CD4-positive, alpha-beta memory T cell (primary cell): ENCODE measurements at regions not wholly inside any gene's neighbourhood (a gene's known extent, or its start where the extent isn't known, plus 50 kb on each side); places are given as distances from the start of the nearest gene placed in this dataset.
A peak's percentile ranks its signal among the peaks of the same experiment; 100 is the strongest.

ENCODE experiments used
- CTCF ChIA-PET: fragments of 350-600 bp; sonication (Branson Sonifier 250); formaldehyde crosslinking; loops from one replicate; lab custom pipeline; 2021; ENCODE audit warnings: inconsistent platforms; ENCODE audit not compliant: partially characterized antibody; lab: Charles Lee
- POLR2A ChIA-PET: fragments of 350-600 bp; sonication (Branson Sonifier 250); formaldehyde crosslinking; loops from one replicate; lab custom pipeline; 2021; ENCODE audit not compliant: partially characterized antibody; lab: Charles Lee
- DNase-seq, 5 donors: peaks; one replicate each; pipeline versions ENCODE4 v3.0.0 to v3.0.0-alpha.2; 2020 to 2022; ENCODE audit warnings: mixed read lengths in 1 of 5
- H3K27ac ChIP-seq: one replicate; pipeline ENCODE4 v1.7.0; 2013; ENCODE audit warnings: low read depth, low read length
- H3K27me3 ChIP-seq: 2 replicates; pipeline ENCODE4 v1.7.0; 2013; ENCODE audit warnings: mild to moderate bottlenecking, low read length, moderate library complexity; ENCODE audit not compliant: insufficient read depth
- H3K36me3 ChIP-seq: 2 replicates; pipeline ENCODE4 v1.7.0; 2013; ENCODE audit warnings: mild to moderate bottlenecking, low read length, moderate library complexity; ENCODE audit not compliant: insufficient read depth
- H3K4me1 ChIP-seq: 2 replicates; pipeline ENCODE4 v1.7.0; 2013; ENCODE audit warnings: mild to moderate bottlenecking, low read length, moderate library complexity; ENCODE audit not compliant: insufficient read depth
- H3K4me3 ChIP-seq, 2 donors: one replicate each; pipeline ENCODE4 v1.7.0; 2013; ENCODE audit warnings: low read length in 2 of 2, mild to moderate bottlenecking in 1 of 2
- H3K9me3 ChIP-seq, 2 donors: one replicate each; pipeline ENCODE4 v1.7.0; 2013; ENCODE audit warnings: low read length in 2 of 2, control low read depth in 1 of 2; ENCODE audit not compliant: control insufficient read depth in 1 of 2
- H3K27ac Mint-ChIP-seq, 7 donors: one replicate each; pipeline ENCODE4 v1.8.0; 2020 to 2021; ENCODE audit warnings: mixed read lengths in 7 of 7, mild to moderate bottlenecking in 6 of 7, inconsistent platforms in 3 of 7, moderate library complexity in 3 of 7
- H3K27me3 Mint-ChIP-seq, 2 donors: one replicate each; pipeline ENCODE4 v1.8.0; 2020 to 2021; ENCODE audit warnings: mixed read lengths in 2 of 2
- H3K36me3 Mint-ChIP-seq, 2 donors: one replicate each; pipeline ENCODE4 v1.8.0; 2020 to 2021; ENCODE audit warnings: mixed read lengths in 2 of 2, inconsistent platforms in 1 of 2, mild to moderate bottlenecking in 1 of 2
- H3K4me1 Mint-ChIP-seq, 4 donors: one replicate each; pipeline ENCODE4 v1.8.0; 2020 to 2021; ENCODE audit warnings: mixed read lengths in 4 of 4, mild to moderate bottlenecking in 1 of 4
- H3K4me3 Mint-ChIP-seq, 8 donors: one replicate each; pipeline ENCODE4 v1.8.0; 2020 to 2021; ENCODE audit warnings: mixed read lengths in 8 of 8, mild to moderate bottlenecking in 7 of 8, moderate library complexity in 6 of 8, inconsistent platforms in 3 of 8
- H3K9me3 Mint-ChIP-seq, 8 donors: one replicate each; pipeline ENCODE4 v1.8.0; 2020 to 2021; ENCODE audit warnings: mixed read lengths in 8 of 8, mild to moderate bottlenecking in 5 of 8, inconsistent platforms in 3 of 8, moderate library complexity in 1 of 8
- intact Hi-C: fragments of 100-400 bp; cut with micrococcal nuclease; formaldehyde crosslinking; loops from one replicate; pipeline ENCODE4 v1.15.1; 2023

DNA sequence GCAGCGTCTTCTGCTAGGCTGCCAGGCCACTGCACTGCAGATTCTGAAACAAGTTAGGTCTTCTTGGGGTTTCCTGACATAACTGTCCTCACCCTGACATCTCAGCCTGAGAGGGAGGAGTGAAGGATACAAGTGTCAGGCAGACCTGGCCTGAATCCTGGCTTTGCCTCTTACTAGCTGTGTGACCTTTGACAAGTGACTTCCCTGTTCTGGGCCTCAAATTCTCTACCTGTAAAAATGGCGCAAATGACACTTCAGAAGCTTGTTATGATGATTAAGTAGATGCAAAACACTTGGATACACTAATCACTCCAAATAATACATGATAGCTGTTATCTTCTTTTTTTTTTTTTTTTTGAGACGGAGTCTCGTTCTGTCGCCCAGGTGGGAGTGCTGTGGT, 119.2 kb upstream of the BOD1 start:
- Mint-ChIP-seq H3K36me3 (no peaks in the 10 kb centered on the region), H3K4me3 (no peak overlapping the region), H3K27ac (no peak overlapping the region), H3K4me1 (peaks cover 0 to 2% (median under 1%) of the 10 kb centered on the region in 4 donors), H3K9me3 (no peaks in the 10 kb centered on the region), H3K27me3 (no peaks in the 10 kb centered on the region)
- no peak overlapping the region for H3K27ac ChIP-seq
- ChIA-PET CTCF (interaction anchor here (0.6 kb wide), 1 partner anchor 112 kb away, joined by 3 read pairs; no protein-coding TSS in a partner anchor), POLR2A (no interaction called here)
- no peaks in the 10 kb centered on the region for H3K4me1 ChIP-seq
- no peak overlapping the region for H3K4me3 ChIP-seq
- no peaks in the 10 kb centered on the region for H3K27me3 ChIP-seq
- no peak for DNase-seq
- no peaks in the 10 kb centered on the region for H3K9me3 ChIP-seq
- H3K36me3 ChIP-seq, result no peaks in the 10 kb centered on the region
- intact Hi-C loops, result no loop called here

DNA sequence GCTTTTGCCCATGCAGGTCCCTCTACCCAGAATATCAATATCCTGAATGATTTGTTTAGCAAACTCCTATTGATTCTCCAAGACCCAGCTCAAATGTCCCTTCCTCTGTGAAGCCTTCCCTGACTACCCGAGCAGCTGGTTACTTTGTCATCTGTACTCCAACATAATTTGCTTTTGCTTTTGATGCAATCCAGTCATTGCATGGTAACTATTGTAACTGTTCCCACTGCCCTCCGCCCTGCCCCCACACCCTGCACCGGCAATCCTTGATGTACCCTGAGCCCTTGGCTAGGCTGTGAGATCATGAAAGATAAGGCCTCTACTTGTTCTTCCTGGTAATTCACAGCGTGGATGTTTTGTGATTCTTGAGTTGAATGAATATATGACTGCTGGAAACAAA, 119.9 kb upstream of the BOD1 start:
- Histone ChIP-seq H3K27me3 (no peaks in the 10 kb centered on the region), H3K4me1 (no peaks in the 10 kb centered on the region), H3K4me3 (no peak overlapping the region), H3K36me3 (no peaks in the 10 kb centered on the region), H3K9me3 (no peaks in the 10 kb centered on the region), H3K27ac (no peak overlapping the region)
- ChIA-PET POLR2A (no interaction called here), CTCF (no interaction called here)
- intact Hi-C loops, result no loop called here
- Mint-ChIP-seq H3K4me3 (no peak overlapping the region), H3K4me1 (peaks cover 0 to 4% (median 3%) of the 10 kb centered on the region in 4 donors), H3K27me3 (no peaks in the 10 kb centered on the region), H3K36me3 (no peaks in the 10 kb centered on the region), H3K9me3 (no peaks in the 10 kb centered on the region), H3K27ac (no peak overlapping the region)
- DNase-seq, result no peak

DNA sequence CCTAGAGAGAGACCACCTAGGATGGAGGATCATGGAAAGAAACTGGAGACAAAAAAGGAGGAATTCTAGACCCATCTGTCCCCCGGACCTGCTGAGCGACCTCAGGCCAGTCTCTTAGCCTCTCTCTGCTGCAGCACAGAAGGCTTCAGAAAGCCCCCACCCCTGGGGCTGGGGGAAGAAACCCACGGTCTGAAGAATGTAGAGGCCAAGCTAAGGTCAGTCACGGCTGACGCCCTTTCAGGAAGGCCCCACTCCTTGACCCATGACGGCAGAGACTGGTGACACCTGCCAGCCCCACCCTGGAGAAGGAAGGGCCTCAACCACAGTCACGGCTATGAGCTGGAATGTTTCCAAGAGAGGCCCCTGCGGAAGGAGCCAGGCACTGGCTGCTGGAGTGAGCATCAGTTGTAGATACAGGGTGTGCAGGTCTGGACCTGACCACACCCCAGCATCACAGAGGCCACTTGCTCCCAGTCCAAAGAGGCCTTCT, 120.5 kb upstream of the BOD1 start:
- ChIA-PET POLR2A (no interaction called here), CTCF (no interaction called here)
- no peaks in the 10 kb centered on the region for H3K27me3 ChIP-seq
- DNase-seq, result no peak
- intact Hi-C loops, result no loop called here
- Mint-ChIP-seq H3K27ac (no peak overlapping the region), H3K9me3 (no peaks in the 10 kb centered on the region), H3K4me1 (peaks cover 0 to 7% (median 4%) of the 10 kb centered on the region in 4 donors), H3K27me3 (no peaks in the 10 kb centered on the region), H3K36me3 (no peaks in the 10 kb centered on the region), H3K4me3 (no peak overlapping the region)
- H3K4me3 ChIP-seq, result no peak overlapping the region
- no peaks in the 10 kb centered on the region for H3K36me3 ChIP-seq
- no peak overlapping the region for H3K27ac ChIP-seq
- H3K4me1 ChIP-seq, result no peaks in the 10 kb centered on the region
- H3K9me3 ChIP-seq, result no peaks in the 10 kb centered on the region

DNA sequence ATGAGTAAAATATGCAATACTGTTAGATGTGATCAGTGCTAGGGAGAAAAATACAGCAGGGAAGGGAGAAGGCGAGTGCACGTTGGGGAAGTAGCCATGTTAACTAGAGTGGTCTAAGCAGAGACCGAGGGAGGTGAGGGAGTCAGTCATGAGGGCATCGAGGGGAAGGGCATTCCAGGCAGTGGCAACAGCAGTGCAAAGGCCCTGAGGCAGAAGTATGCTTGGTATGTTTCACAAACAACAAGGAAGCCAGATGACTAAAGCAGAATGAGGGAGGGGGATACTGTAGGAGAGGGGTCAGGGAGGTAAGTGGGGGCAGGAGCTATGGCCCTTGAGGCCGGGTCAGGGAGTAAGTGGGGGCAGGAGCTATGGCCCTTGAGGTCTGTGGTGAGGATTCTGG, 123.3 kb upstream of the BOD1 start:
- H3K27me3 ChIP-seq, result no peaks in the 10 kb centered on the region
- H3K36me3 ChIP-seq, result no peaks in the 10 kb centered on the region
- H3K9me3 ChIP-seq, result no peaks in the 10 kb centered on the region
- no peaks in the 10 kb centered on the region for H3K36me3 Mint-ChIP-seq
- no peak overlapping the region for H3K4me3 Mint-ChIP-seq
- CTCF ChIA-PET, result no interaction called here
- no peak overlapping the region for H3K4me3 ChIP-seq
- no peak for DNase-seq
- no peaks in the 10 kb centered on the region for H3K4me1 ChIP-seq
- intact Hi-C loops, result no loop called here
- peaks cover 0 to 8% (median 4%) of the 10 kb centered on the region in 4 donors for H3K4me1 Mint-ChIP-seq
- peak overlapping the region in 2 of 7 donors; percentile 18 to 28 for H3K27ac Mint-ChIP-seq
- no peak overlapping the region for H3K27ac ChIP-seq
- H3K27me3 Mint-ChIP-seq, result no peaks in the 10 kb centered on the region
- no peaks in the 10 kb centered on the region for H3K9me3 Mint-ChIP-seq
- POLR2A ChIA-PET, result no interaction called here

DNA sequence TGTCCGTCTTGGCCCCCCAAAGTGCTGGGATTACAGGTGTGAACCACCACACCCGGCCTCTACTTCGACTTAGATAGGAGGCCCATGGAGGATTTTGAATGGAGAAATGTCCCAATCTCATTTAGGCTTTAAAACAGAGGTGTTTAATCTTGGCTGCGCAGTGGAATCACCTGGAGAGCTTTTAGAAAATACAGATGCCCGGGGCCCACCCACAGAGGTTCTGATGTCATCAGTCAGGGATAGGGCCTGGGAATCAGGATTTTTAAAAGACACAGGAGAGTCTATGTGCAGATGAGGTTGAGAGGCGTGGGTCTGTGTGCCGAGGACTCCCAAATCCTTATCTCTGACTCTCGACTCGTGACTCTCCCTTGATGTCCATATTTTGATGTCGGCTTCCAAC, 124.0 kb upstream of the BOD1 start:
- no peaks in the 10 kb centered on the region for H3K27me3 ChIP-seq
- H3K36me3 Mint-ChIP-seq, result no peaks in the 10 kb centered on the region
- no peak overlapping the region for H3K27ac ChIP-seq
- intact Hi-C loops, result no loop called here
- no peak for DNase-seq
- CTCF ChIA-PET, result no interaction called here
- no peaks in the 10 kb centered on the region for H3K4me1 ChIP-seq
- POLR2A ChIA-PET, result no interaction called here
- no peak overlapping the region for H3K27ac Mint-ChIP-seq
- peaks cover 0 to 8% (median 4%) of the 10 kb centered on the region in 4 donors for H3K4me1 Mint-ChIP-seq
- H3K4me3 Mint-ChIP-seq, result no peak overlapping the region
- no peak overlapping the region for H3K4me3 ChIP-seq
- H3K27me3 Mint-ChIP-seq, result no peaks in the 10 kb centered on the region
- H3K9me3 ChIP-seq, result no peaks in the 10 kb centered on the region
- H3K9me3 Mint-ChIP-seq, result no peaks in the 10 kb centered on the region
- no peaks in the 10 kb centered on the region for H3K36me3 ChIP-seq

DNA sequence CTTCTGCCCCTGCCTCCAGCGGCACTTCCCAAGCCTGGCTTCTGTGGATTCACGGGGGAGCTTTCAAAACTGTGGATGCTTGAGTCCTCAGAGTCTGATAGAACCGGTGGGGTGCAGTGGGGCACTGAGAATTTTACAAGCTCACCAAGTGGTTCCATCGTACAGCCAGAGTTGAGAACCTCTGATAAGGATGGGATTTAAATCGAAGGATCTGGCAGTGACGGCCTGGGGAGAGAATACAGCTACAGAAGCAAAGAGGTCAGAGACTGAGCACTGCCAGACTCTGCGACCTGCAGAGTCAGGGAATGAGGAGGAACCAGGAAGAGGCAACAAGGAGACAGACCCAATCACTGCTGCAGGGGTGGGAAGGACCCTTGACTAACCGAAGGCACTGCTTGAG, 124.6 kb upstream of the BOD1 start:
- Mint-ChIP-seq H3K27me3 (no peaks in the 10 kb centered on the region), H3K4me1 (peaks cover 0 to 8% (median 4%) of the 10 kb centered on the region in 4 donors), H3K9me3 (no peaks in the 10 kb centered on the region), H3K27ac (peak overlapping the region in 2 of 7 donors; percentile 20 to 38), H3K4me3 (peak overlapping the region in 1 of 8 donors; percentile 7), H3K36me3 (no peaks in the 10 kb centered on the region)
- Histone ChIP-seq H3K4me1 (no peaks in the 10 kb centered on the region), H3K4me3 (no peak overlapping the region), H3K27ac (no peak overlapping the region), H3K36me3 (no peaks in the 10 kb centered on the region), H3K9me3 (no peaks in the 10 kb centered on the region), H3K27me3 (no peaks in the 10 kb centered on the region)
- ChIA-PET CTCF (no interaction called here), POLR2A (no interaction called here)
- intact Hi-C loops, result no loop called here
- DNase-seq, result no peak

DNA sequence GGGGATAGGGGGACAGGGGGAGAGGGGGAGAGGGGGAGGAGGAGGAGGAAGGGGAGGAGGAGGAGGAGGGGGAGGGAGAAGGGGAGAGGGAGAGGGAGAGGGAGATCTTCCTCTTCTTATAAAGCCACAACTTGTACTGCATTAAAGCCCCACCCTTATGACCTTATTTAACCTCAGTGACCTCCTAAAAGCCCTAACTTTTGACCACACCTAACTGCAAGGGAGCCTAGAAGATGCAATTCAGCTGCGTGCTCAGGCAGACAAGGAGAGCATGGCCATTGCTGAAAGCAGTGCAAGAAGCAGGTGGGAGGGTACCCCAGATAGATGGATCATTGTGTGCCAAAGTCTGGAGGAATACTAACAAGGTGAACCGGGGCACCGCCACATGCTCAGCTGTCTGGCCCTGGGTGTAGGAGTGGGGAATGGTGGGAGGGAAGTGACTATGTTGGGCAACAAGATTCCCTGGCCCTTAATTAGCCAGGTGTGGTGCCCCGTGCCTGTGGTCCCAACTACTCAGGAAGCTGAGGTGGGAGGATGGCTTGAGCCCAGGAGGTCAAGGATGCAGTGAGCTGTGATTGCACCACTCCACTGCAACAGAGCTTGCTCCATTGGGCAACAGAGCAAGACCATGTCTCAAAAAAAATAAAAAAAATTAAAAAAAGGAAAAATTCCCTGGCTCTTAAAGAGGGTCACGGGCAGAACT, 125.4 kb upstream of the BOD1 start:
- H3K4me1 Mint-ChIP-seq, result peaks cover 0 to 8% (median 4%) of the 10 kb centered on the region in 4 donors
- Histone ChIP-seq H3K4me1 (no peaks in the 10 kb centered on the region), H3K36me3 (no peaks in the 10 kb centered on the region), H3K27ac (no peak overlapping the region), H3K4me3 (no peak overlapping the region), H3K9me3 (no peaks in the 10 kb centered on the region), H3K27me3 (no peaks in the 10 kb centered on the region)
- CTCF ChIA-PET, result no interaction called here
- POLR2A ChIA-PET, result no interaction called here
- no peak for DNase-seq
- H3K27me3 Mint-ChIP-seq, result no peaks in the 10 kb centered on the region
- intact Hi-C loops, result no loop called here
- no peak overlapping the region for H3K27ac Mint-ChIP-seq
- no peaks in the 10 kb centered on the region for H3K36me3 Mint-ChIP-seq
- no peak overlapping the region for H3K4me3 Mint-ChIP-seq
- no peaks in the 10 kb centered on the region for H3K9me3 Mint-ChIP-seq
